Fibroblast of skin of back (primary cell): ENCODE measurements at regions not wholly inside any gene's neighbourhood (a gene's known extent, or its start where the extent isn't known, plus 50 kb on each side); places are given as distances from the start of the nearest gene placed in this dataset.
A peak's percentile ranks its signal among the peaks of the same experiment; 100 is the strongest.
"Not testable (repeated sequence)": the region's sequence is repeated elsewhere in the genome, so short reads cannot be mapped to it uniquely, and the experiment has no call there.

Experiments
- DNase-seq: peaks from one replicate; pipeline ENCODE4 v3.0.0-alpha.2; 2013

DNA sequence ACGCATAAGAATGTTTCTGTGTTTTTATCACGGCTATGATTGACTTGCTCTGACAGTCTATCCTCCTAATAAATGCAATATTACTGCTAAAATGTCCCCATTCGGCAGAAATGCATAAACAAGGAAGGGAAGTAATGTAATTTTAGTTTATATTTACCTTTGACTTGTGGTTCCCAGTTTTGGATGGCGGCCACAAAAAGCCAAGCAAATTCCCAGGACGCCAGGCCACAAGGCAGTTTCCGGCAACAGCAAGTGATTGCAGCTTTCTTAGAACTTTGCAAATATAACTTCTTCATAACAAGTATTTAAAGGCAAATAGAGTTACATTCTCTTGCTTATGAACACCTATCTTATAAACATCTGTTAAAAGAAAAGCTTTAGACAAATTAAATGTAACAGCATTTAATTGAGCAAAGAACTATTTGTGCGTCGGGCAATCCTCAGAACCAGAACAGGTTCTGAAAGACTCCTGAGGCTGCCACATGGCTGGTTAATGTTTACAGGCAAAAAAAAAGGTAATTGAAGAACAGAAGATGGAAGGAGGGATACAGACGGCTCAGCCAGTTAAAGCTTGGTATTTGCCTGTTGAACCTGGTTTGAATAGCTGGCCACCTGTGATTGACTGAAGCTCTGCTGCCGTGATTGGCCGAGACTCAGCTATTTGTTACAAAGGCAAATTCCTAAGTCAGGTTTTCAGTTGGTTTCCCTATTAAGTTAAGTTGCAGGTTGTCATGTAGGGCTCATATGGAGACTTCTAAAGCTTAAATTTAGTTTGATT lies 80.8 kb downstream of the C21orf91 start:
- DNase-seq: no peak

DNA sequence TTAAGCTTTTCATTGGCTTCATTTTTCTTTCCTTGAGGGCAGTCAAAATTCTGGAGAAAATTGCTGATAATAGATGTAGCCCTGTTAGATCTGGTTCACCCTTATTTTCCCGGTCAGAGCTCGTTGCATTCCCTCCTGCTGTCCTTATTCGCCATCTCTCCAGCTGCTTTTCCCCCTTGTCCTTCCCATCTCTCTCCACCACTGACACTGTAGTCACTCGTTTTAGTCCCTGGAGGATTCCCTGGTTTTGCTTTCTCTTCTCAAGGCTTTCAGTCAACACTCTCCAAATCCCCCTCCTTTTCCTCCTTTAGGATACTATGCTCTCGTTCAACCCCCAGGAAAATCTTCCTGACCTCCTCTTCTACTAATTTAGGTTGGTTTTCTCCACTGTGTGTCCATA lies 83.1 kb downstream of the C21orf91 start:
- DNase-seq: no peak

DNA sequence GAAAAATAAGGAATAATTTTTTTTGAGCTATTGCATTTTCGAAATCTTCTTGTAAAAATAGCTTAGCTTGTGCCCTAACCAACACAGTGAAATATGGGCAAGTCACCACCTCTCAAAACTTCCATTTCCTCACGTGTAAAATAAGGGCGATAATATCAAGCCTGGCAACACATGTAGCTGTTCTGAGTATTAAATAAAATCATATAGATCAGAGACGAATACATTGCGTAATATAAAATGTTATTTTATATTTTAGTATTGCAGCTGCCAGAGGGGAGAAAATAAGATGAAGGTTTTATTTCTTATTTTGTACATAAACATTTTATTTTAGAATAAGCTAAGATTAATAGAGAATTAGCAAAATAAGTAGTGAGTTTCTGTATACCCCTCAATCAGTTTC lies 85.9 kb downstream of the C21orf91 start:
- no peak for DNase-seq

DNA sequence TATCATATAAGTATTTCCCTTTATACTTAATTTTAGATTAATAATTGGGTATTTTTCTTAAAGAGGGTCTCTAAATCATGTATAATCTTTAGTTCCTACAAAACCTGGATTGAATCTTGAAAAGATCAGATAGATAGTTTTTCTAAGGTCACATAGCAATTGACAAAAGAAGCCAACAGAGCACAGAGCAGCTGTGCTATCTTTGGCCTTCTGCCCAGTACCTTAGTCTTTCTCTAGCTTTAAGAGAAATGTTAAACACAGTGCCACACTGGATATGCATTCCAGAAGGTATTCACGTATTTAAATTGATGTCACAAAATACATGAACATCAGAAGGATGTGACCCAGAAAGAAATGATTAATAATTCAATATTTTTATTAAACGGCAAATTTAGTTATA lies 86.8 kb downstream of the C21orf91 start:
- DNase-seq: peak; percentile 5

DNA sequence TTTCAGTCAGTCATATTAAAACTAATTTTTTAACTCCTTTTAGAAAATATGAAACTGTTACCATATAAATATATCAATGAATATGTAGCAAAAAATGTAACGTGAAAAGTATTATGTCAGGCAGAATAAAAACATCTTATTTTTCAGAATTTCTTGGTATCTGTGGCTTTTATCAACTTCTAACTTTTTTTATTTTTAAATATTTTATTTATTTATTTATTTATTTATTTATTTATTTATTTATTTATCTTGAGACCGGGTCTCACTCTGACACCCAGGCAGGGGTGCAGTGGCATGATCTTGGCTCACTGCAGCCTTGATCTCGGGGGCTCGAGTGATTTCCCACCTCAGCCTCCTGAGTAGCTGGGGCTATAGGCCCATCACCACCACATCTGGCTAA lies 87.6 kb downstream of the C21orf91 start:
- DNase-seq: no peak

DNA sequence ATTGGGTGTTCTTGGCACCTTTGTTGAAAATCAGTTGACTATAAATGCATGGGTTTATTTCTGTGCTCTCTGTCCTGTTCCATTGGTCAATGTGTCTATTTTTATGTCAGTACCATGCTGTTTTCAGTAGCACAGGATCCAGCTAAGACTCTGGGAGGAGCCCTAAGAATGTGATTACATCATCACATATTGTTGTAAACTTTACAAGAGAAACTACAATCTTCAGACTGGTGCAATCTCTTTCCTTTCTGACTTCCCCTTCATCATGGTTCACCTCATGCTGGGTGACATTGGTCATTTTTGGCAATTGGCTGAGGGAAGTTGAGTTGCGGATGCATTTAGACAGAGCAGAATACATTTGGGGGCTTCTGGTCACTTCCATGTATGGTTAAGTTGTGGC lies 88.4 kb downstream of the C21orf91 start:
- no peak for DNase-seq

DNA sequence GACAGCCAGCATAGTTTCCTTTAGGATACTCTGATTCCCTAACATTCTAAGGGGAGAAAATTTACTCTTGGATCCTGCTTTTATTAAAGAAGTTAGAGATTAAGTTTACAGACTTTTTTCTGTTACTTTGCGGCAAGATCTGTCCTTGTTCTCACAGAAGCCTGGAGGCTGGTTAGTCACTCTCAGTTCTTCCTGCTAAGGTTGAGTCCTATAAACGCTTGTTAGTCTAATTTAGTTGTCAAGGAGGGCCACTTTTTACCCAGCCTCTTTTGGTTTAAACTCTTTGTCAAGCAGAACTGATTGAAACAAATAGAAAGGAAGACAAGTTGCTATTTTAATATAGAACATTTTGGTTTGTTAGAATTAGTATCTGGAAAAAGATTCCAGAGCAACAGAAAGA lies 89.7 kb downstream of the C21orf91 start:
- DNase-seq: no peak

DNA sequence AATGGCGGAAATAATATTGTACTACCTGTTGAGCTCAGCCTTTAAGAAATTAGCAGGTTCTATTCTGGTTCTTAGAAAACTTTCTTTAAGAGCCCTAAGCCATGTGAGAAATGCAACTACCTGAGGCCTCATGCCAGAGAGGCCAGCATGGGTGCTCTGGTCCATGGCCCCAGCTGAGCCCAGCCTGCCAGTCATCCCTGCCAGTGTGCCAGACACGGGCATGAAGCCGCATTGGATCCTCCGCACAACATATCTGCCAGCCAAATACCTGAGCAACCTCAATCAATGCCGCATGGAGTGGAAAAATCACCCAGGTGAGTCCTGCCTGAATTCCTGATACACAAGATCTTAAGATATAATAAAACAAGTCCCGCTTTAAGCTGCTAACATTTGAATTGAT lies 91.8 kb downstream of the C21orf91 start:
- DNase-seq: no peak

DNA sequence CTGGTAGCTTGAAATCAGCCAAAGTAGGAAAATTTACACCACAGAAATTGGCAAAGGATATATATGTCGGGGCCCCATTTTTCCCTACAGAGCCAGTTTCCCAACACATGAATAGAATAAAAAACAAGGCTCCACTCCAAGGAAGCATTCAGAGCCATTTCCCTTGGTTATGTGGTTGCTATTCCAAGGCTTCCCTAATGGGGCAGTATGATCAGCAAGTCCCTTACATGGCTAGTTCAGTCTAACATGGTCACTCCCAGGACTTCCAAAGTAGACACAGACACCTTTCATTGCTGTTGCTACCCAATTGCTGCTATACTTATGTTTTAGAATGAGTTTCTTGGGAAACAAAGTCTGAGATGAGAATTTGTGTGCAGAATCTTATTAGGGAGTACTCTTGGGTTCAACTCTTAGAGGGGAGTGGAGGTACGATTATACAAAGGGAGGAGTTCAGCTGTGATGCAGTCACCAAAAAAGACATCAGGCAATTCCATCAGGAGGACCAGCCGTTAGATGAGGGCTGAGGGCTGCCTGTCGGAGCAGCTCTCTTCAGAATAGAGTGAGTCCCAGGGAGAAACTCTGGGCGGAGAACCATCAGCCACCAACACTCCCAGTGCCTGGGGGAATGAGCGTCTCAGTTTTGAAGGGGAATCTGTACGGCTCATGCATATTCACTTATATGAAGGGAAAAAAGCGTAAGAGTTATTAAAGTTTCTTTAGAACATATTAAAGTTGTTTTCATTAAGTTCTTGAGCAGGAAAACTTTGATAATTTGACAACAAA lies 92.9 kb downstream of the C21orf91 start:
- no peak for DNase-seq

DNA sequence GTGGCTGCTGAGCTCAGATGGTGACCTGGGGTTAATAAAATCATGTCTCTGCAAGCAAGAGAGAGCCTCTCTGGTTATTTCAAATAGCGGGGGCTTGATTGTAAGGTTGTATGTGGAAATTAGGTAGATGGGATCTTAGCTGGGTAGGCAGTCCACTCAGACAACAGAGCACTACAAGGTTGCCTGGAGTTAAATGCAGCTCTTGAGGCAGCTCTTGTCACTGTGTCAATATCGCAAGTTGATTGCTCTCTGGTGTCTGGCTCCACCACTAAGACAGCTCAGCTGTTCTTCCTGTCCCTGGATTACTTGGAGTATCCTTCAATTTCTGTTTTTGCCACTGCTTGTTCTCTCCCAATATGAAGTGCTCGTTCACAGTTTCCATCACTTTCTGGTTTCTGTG lies 93.8 kb downstream of the C21orf91 start:
- no peak for DNase-seq

DNA sequence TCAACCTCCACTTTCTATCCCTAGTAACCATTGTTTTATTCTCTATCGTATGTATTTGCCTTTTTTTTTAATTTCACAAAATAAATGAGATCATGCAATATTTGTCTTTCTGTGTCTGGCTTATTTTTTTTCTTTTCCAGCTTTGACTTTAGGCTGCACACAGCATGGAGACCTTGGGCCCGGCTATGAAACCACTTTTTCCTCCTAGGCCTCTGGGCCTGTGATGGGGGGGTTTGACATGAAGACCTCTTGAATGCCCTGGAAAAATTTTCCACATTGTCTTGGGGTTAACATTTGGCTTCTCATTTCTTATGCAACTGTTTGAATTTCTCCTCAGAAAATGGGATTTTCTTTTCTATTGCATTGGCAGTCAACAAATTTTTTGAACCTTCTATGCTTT lies 100.2 kb upstream of the BTG3 start:
- DNase-seq: no peak

DNA sequence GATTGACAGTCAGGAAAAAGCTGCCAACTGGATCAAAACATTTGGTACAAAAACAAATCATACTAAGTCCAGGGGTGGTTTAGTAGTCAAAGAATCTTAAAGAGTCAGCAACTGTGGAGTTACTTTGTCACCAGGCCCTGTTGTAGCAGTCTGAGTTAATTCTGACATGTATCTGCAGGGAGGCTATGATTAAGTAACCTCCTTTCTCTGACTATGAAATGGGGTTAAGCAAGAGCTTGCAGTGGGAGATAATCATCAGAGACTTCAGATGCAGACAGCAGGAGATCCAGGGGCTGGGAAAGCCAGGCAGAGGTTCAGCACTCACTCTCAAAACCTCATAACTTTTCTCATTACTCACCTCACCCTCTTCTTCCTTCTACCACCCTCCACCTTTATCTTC lies 99.2 kb upstream of the BTG3 start:
- no peak for DNase-seq

DNA sequence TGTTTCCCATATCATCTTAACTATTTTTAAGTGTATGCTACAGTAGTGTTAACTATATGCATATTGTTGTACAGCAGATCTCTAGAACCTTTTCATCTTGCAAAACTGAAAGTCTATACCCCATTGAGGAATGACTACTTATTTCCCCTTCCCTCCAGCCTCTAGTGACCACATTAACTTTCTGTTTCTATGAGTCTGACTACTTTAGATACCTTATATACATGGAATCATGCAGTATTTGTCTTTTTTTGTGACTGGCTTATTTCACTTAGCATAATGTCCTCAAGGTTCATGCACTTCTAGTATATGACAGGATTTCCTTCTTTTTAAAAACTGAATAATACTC lies 96.5 kb upstream of the BTG3 start:
- DNase-seq: no peak

DNA sequence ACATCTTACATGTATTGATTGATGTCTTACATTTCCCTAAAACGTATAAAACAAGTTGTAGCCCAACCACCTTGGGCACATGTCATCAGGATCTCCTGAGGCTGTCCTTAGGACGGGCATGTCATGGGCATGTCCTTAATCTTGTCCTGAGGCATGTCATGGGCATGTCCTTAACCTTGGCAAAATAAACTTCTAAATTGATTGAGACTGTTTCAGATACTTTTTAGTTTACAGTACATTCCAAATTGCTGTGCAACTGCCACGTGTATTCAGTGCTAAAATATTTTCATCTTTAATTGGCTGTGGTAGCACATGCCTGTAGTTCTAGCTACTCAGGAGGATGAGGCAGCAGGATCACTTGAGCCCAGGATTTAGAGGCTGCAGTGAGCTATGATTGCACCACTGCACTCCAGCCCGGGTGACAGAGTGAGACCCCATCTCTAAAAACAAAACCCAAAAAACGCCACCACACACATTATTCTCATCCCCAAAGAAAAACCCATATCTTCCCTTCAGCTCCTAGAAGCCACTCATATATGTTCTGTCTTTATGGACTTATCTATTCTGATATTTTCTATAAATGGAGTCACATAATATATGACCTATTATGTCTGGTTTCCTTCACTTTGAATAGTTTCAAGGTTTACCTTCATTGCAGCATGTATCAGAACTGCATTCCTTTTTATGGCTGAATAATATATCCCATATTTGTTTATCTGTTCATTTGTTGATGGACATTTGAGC lies 96.0 kb upstream of the BTG3 start:
- DNase-seq: no peak

DNA sequence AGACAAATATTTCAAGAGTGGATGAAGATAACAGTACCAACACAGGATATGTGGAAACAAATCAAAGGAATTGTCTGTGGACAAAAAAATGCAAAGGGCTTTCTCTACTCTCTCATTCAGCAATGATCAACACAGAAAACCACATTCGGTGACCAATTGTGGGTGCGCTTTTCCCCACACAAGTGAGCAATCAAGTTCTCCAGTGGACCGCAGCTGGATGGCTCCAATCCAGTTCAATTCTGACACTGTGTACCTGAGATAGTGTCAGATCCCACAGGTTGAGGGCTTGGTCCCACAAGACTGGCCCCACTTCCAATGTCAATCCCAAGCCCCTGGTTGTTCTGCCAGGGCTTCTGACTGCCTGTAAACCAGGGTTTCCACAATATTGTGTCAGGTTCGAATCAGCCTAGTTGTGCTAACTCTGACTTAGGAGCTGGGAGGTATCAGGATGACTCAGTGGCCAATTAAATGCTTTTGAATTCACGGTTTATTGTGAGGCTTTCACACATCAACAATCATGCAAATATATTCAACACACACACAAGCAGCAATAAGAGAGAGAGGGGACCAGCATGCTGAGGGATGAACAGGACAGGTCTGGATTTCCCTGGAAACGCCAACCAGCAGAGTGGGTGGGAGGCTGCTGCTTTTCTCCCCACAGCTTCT lies 87.0 kb upstream of the BTG3 start:
- no peak for DNase-seq

DNA sequence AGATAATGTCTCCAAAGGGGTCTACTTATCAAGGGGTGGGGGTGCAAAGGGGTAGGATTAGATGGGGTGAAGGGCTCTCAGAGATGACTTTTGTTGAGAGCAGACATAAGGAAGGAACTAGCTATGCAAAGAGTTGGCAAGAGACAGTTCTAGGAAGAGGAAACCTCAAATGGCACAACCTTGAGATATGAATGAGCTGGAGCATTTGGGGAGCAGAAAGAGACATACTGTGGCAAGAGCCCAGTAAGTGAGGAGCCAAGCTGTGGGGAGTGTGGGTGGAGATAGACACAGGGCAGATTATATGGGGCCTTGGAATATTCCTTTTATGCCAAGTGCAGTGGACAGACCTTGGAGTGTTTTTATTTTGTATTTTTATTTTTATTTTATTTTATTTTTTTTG lies 84.8 kb upstream of the BTG3 start:
- no peak for DNase-seq

DNA sequence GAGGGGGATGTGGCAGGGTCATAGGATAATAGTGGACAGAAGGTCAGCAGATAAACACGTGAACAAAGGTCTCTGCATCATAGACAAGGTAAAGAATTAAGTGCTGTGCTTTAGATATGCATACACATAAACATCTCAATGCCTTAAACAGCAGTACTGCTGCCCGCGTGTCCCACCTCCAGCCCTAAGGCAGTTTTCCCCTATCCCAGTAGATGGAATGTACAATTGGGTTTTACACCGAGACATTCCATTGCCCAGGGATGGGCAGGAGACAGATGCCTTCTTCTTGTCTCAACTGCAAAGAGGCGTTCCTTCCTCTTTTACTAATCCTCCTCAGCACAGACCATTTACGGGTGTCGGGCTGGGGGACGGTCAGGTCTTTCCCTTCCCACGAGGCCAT lies 81.7 kb upstream of the BTG3 start:
- not testable (repeated sequence) for DNase-seq

DNA sequence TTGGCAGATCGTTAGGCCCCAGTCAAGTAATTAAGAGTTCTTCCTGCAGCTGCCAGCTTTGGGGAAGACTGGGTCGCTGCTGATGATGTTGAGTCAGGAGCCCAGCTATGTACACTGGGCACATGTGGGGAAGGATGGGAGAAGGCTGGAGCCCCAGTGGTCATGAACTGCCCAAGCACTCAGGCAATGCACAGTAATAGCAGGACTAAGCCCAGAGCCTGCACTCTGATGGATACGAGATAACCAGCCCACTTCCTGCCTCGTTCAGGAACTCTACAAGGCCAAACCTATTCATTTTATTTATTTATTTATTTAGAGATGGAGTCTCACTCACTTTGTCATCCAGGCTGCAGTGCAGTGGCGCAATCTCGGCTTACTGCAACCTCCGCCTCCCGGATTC lies 81.1 kb upstream of the BTG3 start:
- no peak for DNase-seq

DNA sequence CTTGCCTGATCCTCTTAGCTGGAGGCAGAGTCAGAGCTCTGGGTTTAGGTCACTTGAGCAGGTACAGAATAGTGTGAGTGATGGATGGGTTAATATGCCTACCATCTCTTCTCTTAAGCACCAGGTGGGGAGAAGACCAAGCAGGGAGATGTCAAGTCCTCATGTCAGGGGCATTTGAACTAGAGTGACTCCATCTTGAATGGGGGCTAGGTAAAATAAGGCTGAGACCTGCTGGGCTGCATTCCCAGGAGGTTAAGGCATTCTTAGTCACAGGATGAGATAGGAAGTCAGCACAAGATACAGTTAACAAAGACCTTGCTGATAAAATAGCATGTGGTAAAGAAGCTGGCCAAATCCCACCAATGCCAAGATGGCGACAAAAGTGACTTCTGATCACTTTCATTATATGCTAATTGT lies 77.4 kb upstream of the BTG3 start:
- no peak for DNase-seq

DNA sequence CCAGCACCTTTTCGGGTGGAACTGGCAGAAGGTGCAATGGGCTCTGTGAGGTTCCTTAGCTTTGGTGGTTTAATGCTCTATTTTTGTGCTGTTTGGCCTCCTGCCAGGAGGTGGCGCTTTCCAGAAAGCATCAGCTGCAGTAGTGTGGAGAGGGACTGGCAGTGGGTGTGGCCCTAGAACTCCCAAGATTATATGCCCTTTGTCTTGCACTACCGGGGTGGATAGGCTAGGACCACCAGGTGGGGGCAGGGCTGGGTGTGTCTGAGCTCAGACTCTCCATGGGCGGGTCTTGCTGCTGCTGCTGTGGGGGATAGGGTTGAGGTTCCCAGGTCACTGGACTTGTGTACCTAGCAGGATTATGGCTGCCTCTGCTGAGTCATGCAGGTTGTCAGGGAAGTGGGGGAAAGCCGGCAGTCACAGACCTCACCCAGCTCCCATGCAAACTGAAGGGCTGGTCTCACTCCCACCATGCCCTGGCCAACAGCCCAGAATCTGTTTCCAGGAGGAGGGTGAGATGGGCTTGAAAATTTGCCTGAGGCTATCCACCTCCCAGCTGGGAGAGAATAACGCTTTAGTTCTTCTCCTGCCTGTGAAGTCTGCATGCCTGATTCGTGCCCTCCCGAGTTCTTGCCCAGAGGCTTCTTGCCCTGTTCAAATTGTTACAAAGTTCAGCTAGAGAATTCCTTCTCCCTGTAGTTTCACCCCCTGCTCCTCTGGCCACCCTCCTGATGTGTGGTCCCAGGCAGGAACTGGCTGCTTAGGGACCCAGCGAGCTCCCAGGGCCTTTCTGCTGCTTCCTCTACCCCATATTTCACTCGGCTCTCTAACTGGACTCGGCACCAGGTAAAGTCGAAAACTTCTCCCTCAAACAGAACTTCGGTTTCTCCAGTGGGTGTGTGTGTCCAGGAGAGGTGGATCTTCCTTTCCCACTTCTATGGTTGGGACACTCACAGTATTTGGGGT lies 76.5 kb upstream of the BTG3 start:
- DNase-seq: no peak

DNA sequence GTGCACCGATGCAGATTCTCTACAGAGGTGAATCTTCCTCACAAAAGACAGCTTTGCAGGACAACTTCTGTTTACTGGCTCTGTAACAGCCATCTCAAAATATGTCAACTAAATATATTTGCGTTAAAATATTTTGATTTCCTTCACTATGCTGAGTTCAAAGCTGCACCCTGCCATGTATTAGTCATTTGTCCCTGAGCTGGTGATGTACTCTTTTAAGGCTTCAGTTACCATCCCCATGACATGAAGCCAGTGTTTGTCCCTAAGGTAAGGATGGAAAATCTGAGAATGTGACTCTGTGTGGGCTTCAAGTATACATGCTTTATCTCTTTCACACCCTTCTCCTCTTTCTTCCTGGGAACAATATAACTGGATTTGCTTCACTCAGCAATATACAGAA lies 70.2 kb upstream of the BTG3 start:
- DNase-seq: no peak
